Neural progenitor cell (in vitro differentiated cells): ENCODE measurements at regions not wholly inside any gene's neighbourhood (a gene's known extent, or its start where the extent isn't known, plus 50 kb on each side); places are given as distances from the start of the nearest gene placed in this dataset.
A peak's percentile ranks its signal among the peaks of the same experiment; 100 is the strongest.

Source experiments
- DNase-seq: peaks from one replicate; pipeline ENCODE4 v3.0.0-alpha.2; 2016; ENCODE audit warnings: low spot score
- H2AFZ ChIP-seq: fragments of 200-600 bp; sonication (generic); replicated peaks from 2 replicates; pipeline ENCODE4 v1.6.1; 2016; ENCODE audit warnings: antibody characterized with exemption
- H3F3A ChIP-seq: fragments of 200-600 bp; sonication (generic); 2 replicates; pipeline ENCODE4 v1.6.1; 2016; ENCODE audit warnings: antibody characterized with exemption, low read depth
- H3K27ac ChIP-seq: fragments of 200-600 bp; sonication (generic); 2 replicates; pipeline ENCODE4 v1.5.1; 2016; ENCODE audit warnings: mild to moderate bottlenecking
- H3K27me3 ChIP-seq: fragments of 200-600 bp; sonication (generic); 2 replicates; pipeline ENCODE4 v1.6.1; 2016; ENCODE audit warnings: mild to moderate bottlenecking, moderate library complexity
- H3K36me3 ChIP-seq: fragments of 200-600 bp; sonication (generic); 2 replicates; pipeline ENCODE4 v1.5.1; 2016
- H3K4me1 ChIP-seq: fragments of 200-600 bp; sonication (generic); 2 replicates; pipeline ENCODE4 v1.6.1; 2016; ENCODE audit warnings: mixed run types
- H3K4me2 ChIP-seq: fragments of 200-600 bp; sonication (generic); 2 replicates; pipeline ENCODE4 v1.6.1; 2016
- H3K4me3 ChIP-seq: fragments of 200-600 bp; sonication (generic); 2 replicates; pipeline ENCODE4 v1.5.1; 2016
- H3K79me2 ChIP-seq: fragments of 200-600 bp; sonication (generic); 2 replicates; pipeline ENCODE4 v1.6.1; 2016; ENCODE audit warnings: low read depth
- H3K9ac ChIP-seq: fragments of 200-600 bp; sonication (generic); 2 replicates; pipeline ENCODE4 v1.6.1; 2016
- H3K9me3 ChIP-seq: fragments of 200-600 bp; sonication (generic); 2 replicates; pipeline ENCODE4 v1.5.1; 2016; ENCODE audit warnings: low read depth
- H4K20me1 ChIP-seq: fragments of 200-600 bp; sonication (generic); 2 replicates; pipeline ENCODE4 v1.6.1; 2016; ENCODE audit warnings: low read depth
- H3K27ac Mint-ChIP-seq: 3 replicates; pipeline ENCODE4 v1.8.0; 2021; ENCODE audit warnings: mixed read lengths
- H3K27me3 Mint-ChIP-seq: 2 replicates; pipeline ENCODE4 v1.8.0; 2022; ENCODE audit warnings: low read depth, mild to moderate bottlenecking, inconsistent platforms, moderate library complexity, mixed read lengths; ENCODE audit not compliant: insufficient read depth
- H3K36me3 Mint-ChIP-seq: 3 replicates; pipeline ENCODE4 v1.8.0; 2021; ENCODE audit warnings: mixed read lengths
- H3K4me1 Mint-ChIP-seq: 3 replicates; pipeline ENCODE4 v1.8.0; 2021; ENCODE audit warnings: mixed read lengths
- H3K4me3 Mint-ChIP-seq: 3 replicates; pipeline ENCODE4 v1.8.0; 2021; ENCODE audit warnings: mild to moderate bottlenecking, moderate library complexity, mixed read lengths
- H3K9me3 Mint-ChIP-seq: 3 replicates; pipeline ENCODE4 v1.8.0; 2020; ENCODE audit warnings: mixed read lengths
- EZH2 ChIP-seq: fragments of 200-600 bp; sonication (generic); IDR thresholded peaks from 2 replicates; pipeline ENCODE4 v1.6.1; 2017; ENCODE audit warnings: antibody characterized with exemption, mild to moderate bottlenecking, moderate library complexity
- EZH2phosphoT487 ChIP-seq: fragments of 200-600 bp; sonication (generic); IDR thresholded peaks from 2 replicates; pipeline ENCODE4 v1.6.1; 2017; ENCODE audit warnings: antibody characterized with exemption
- TF ChIP-seq, protein P1 (sequence below): fragments of 200-600 bp; sonication (generic); IDR thresholded peaks from 2 replicates; pipeline ENCODE4 v1.5.1; 2017; ENCODE audit warnings: antibody characterized with exemption, mild to moderate bottlenecking

DNA sequence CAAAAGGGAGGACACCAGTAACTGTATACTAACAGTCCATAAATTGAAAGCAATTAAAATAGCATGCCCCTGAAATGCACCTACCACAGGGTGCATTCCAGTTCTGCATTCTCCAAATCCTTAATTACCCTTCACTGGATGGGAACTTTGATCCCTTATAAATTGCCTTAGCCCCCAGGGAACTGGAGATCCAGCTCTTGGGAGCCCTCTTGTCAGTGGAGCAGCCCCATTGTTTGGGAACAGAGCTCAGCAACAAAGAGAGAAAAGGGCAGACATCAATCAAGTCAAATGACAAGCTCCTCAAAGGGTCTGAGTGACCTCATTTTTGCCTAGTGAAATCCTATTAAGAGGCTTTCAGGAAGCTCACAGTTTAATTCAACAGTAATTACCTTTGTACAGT is 472.6 kb downstream of the XPNPEP1 start:
- Histone ChIP-seq H3K36me3 (no peaks in the 10 kb centered on the region), H3K4me2 (peak overlapping the region; percentile 73), H3K27ac (peak overlapping the region; percentile 87), H3F3A (no peaks in the 10 kb centered on the region), H2AFZ (no peak overlapping the region), H3K4me3 (no peak overlapping the region), H3K27me3 (peaks cover 16% of the 10 kb centered on the region), H3K9me3 (no peaks in the 10 kb centered on the region), H4K20me1 (no peaks in the 10 kb centered on the region), H3K9ac (no peak overlapping the region), H3K4me1 (peaks cover 67% of the 10 kb centered on the region), H3K79me2 (no peaks in the 10 kb centered on the region)
- Mint-ChIP-seq H3K36me3 (no peaks in the 10 kb centered on the region), H3K4me3 (peak overlapping the region; percentile 21), H3K27me3 (peaks cover 6% of the 10 kb centered on the region), H3K4me1 (peaks cover 57% of the 10 kb centered on the region), H3K9me3 (peaks cover 3% of the 10 kb centered on the region), H3K27ac (peak overlapping the region; percentile 92)
- DNase-seq: peak; percentile 96
- TF ChIP-seq, protein P1, sequence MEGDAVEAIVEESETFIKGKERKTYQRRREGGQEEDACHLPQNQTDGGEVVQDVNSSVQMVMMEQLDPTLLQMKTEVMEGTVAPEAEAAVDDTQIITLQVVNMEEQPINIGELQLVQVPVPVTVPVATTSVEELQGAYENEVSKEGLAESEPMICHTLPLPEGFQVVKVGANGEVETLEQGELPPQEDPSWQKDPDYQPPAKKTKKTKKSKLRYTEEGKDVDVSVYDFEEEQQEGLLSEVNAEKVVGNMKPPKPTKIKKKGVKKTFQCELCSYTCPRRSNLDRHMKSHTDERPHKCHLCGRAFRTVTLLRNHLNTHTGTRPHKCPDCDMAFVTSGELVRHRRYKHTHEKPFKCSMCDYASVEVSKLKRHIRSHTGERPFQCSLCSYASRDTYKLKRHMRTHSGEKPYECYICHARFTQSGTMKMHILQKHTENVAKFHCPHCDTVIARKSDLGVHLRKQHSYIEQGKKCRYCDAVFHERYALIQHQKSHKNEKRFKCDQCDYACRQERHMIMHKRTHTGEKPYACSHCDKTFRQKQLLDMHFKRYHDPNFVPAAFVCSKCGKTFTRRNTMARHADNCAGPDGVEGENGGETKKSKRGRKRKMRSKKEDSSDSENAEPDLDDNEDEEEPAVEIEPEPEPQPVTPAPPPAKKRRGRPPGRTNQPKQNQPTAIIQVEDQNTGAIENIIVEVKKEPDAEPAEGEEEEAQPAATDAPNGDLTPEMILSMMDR: no peak
- TF ChIP-seq EZH2phosphoT487 (peak; percentile 66), EZH2 (no peak)

GRCh38 chr10:109433434-109433833 is 489.9 kb downstream of the XPNPEP1 start:
- Mint-ChIP-seq H3K27ac (no peak overlapping the region), H3K4me1 (peaks cover 29% of the 10 kb centered on the region), H3K36me3 (no peaks in the 10 kb centered on the region), H3K27me3 (no peaks in the 10 kb centered on the region), H3K4me3 (no peak overlapping the region), H3K9me3 (no peaks in the 10 kb centered on the region)
- Histone ChIP-seq H3F3A (no peaks in the 10 kb centered on the region), H2AFZ (no peak overlapping the region), H4K20me1 (no peaks in the 10 kb centered on the region), H3K4me2 (peak overlapping the region; percentile 27), H3K4me1 (peaks cover 7% of the 10 kb centered on the region), H3K9ac (no peak overlapping the region), H3K4me3 (no peak overlapping the region), H3K27me3 (no peaks in the 10 kb centered on the region), H3K27ac (no peak overlapping the region), H3K36me3 (no peaks in the 10 kb centered on the region), H3K9me3 (no peaks in the 10 kb centered on the region), H3K79me2 (no peaks in the 10 kb centered on the region)
- DNase-seq: no peak
- TF ChIP-seq, protein P1: no peak
- TF ChIP-seq EZH2 (no peak), EZH2phosphoT487 (no peak)

- Histone ChIP-seq H3K27ac (no peak overlapping the region), H3K4me2 (no peak overlapping the region), H3K27me3 (no peaks in the 10 kb centered on the region), H3F3A (peaks cover under 1% of the 10 kb centered on the region), H3K9ac (no peak overlapping the region), H4K20me1 (no peaks in the 10 kb centered on the region), H3K4me1 (peaks cover 12% of the 10 kb centered on the region), H3K4me3 (no peak overlapping the region), H3K9me3 (no peaks in the 10 kb centered on the region), H3K79me2 (no peaks in the 10 kb centered on the region), H2AFZ (no peak overlapping the region), H3K36me3 (no peaks in the 10 kb centered on the region)
- H3K4me3 Mint-ChIP-seq: no peak overlapping the region
- H3K36me3 Mint-ChIP-seq: no peaks in the 10 kb centered on the region
- peaks cover 35% of the 10 kb centered on the region for H3K4me1 Mint-ChIP-seq
- DNase-seq: no peak
- no peaks in the 10 kb centered on the region for H3K9me3 Mint-ChIP-seq
- TF ChIP-seq EZH2 (no peak), EZH2phosphoT487 (no peak)
- TF ChIP-seq, protein P1: no peak
- no peaks in the 10 kb centered on the region for H3K27me3 Mint-ChIP-seq
- no peak overlapping the region for H3K27ac Mint-ChIP-seq
These were observed 491.0 kb downstream of the XPNPEP1 start for GRCh38 chr10:109432281-109432680.
